GM21619 (cell line): ENCODE measurements at regions not wholly inside any gene's neighbourhood (a gene's known extent, or its start where the extent isn't known, plus 50 kb on each side); places are given as distances from the start of the nearest gene placed in this dataset.
"Not testable (repeated sequence)": the region's sequence is repeated elsewhere in the genome, so short reads cannot be mapped to it uniquely, and the experiment has no call there.

Experiments used
- ATAC-seq: cut with Tn5 transposase; IDR thresholded peaks from one replicate; pipeline ENCODE4 v1.9.1; 2021; ENCODE audit not compliant: unreplicated experiment

- ATAC-seq, result no peak
Observed at GRCh38 chr17:83190601-83191387, 111.4 kb downstream of the METRNL start.

- ATAC-seq, result no peak
Observed at GRCh38 chr17:83191388-83192160, 112.2 kb downstream of the METRNL start.

- ATAC-seq, result no peak
Observed at GRCh38 chr17:83192161-83192788, 112.9 kb downstream of the METRNL start.

DNA sequence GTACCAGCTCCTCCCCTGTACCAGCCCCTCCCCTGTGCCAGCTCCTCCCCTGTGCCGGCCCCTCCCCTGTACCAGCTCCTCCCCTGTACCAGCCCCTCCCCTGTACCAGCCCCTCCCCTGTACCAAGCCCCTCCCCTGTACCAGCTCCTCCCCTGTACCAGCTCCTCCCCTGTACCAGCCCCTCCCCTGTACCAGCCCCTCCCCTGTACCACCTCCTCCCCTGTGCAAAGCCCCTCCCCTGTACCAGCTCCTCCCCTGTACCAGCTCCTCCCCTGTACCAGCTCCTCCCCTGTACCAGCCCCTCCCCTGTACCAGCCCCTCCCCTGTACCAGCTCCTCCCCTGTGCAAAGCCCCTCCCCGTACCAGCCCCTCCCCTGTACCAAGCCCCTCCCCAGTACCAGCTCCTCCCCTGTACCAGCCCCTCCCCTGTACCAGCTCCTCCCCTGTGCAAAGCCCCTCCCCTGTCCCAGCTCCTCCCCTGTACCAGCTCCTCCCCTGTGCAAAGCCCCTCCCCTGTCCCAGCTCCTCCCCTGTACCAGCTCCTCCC, 113.5 kb downstream of the METRNL start:
- not testable (repeated sequence) for ATAC-seq

GRCh38 chr17:83193336-83194185, 114.2 kb downstream of the METRNL start:
- no peak for ATAC-seq

GRCh38 chr17:83194186-83194561, 114.8 kb downstream of the METRNL start:
- ATAC-seq, result no peak

- no peak for ATAC-seq
Observed at GRCh38 chr17:83194761-83195329, 115.4 kb downstream of the METRNL start.

- ATAC-seq, result no peak
Observed at GRCh38 chr17:83195330-83196023, 116.1 kb downstream of the METRNL start.

DNA sequence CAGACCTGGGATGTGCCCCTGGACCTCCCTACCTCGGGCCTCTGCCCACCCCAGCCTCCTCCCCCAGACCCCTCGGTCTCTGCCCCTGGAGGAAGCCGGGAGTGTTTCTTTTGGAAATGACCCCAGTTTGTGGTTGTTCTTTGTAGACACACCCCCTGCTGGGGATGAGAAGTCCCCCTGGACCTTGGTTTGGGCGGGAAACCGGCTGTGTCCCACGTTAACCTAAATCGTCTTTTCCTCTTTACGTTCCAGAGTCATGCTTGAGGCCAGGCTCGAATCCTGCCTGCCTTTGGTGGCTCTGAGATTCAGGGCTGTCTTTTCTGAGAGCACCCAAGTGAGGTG, 116.6 kb downstream of the METRNL start:
- ATAC-seq, result no peak

GRCh38 chr17:83196366-83196765, 117.0 kb downstream of the METRNL start:
- ATAC-seq, result no peak

GRCh38 chr17:83196973-83197880, 117.8 kb downstream of the METRNL start:
- no peak for ATAC-seq

GRCh38 chr17:83198366-83199341, 119.2 kb downstream of the METRNL start:
- no peak for ATAC-seq

- ATAC-seq, result no peak
Observed at GRCh38 chr17:83199500-83200201, 120.2 kb downstream of the METRNL start.

- no peak for ATAC-seq
Observed at GRCh38 chr17:83200231-83200699, 120.9 kb downstream of the METRNL start.

DNA sequence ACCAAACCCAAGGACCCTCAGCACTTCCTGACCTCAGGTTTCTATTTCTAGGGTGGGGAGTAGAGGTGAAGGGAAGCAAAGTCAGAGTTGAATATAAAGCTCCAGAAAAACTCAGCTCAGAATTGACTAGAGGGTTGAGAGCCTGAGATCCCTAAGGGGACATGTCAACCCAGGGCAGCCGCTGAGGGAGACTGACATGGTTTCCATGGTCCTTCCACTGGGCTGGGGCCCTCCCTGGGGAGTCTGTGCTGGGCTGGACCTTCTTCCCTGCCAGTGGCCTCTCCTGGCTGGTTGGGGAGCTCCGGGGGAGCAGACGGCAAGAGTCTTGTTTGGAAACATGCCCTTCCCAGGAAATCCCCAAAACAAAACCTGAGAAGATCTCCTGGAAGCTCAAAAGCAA, 121.3 kb downstream of the METRNL start:
- no peak for ATAC-seq

DNA sequence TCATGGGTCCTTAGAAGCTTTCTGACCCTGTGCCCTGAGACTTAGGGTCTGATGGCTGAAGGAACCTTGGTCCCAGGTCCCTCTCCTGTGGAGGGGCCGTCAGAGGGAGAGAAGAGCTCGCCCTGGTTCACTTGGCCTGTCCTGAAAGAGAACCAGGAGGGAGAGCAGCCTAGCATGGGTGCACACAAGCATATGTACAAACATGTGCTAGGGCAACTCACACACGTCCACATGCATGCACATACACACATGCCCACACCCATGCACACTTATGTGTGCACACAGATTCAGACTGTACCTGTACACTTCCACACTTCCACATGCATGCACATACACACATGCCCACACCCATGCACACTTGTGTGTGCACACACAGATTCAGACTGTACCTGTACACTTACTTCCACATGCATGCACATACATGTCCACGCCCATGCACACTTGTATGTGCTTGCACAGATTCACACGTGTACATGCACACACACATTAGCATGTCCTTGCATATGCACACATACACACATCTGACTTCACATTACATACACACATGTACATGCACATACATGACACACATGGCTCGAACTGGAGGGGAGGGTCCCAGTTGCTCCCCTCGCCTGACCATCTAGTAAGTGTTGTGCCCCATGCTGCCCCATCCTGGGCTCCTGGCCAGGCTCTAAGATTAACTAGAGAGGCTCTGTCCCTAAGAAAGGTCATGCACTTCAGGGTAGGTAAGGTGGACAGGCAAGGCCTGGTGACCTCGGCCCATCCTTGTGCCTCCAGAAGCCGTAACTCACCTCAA, 122.0 kb downstream of the METRNL start:
- no peak for ATAC-seq
